RWPE2 (cell line): ENCODE measurements at regions not wholly inside any gene's neighbourhood (a gene's known extent, or its start where the extent isn't known, plus 50 kb on each side); places are given as distances from the start of the nearest gene placed in this dataset.

Experiments
- ATAC-seq: fragments of 200-7000 bp; cut with Tn5 transposase; 3 replicates; pipeline ENCODE4 v1.9.1; 2021; ENCODE audit warnings: low read depth
- DNase-seq: peaks from one replicate; pipeline ENCODE4 v3.0.0-alpha.2; 2020; ENCODE audit warnings: low spot score
- H3K27ac ChIP-seq: fragments of 450-650 bp; 2 replicates; pipeline ENCODE4 v1.5.1; 2017; ENCODE audit warnings: mild to moderate bottlenecking; ENCODE audit not compliant: poor library complexity, severe bottlenecking
- H3K27me3 ChIP-seq: fragments of 250-450 bp; sonication (Bioruptor Pico); 2 replicates; pipeline ENCODE4 v1.5.1; 2021; ENCODE audit warnings: mild to moderate bottlenecking, moderate library complexity; ENCODE audit not compliant: insufficient read depth, poor library complexity, severe bottlenecking
- H3K36me3 ChIP-seq: fragments of 250-450 bp; sonication (Bioruptor Pico); 2 replicates; pipeline ENCODE4 v1.5.1; 2020; ENCODE audit warnings: low read depth, mild to moderate bottlenecking, moderate library complexity
- H3K4me1 ChIP-seq: fragments of 250-450 bp; sonication (Bioruptor Pico); 2 replicates; pipeline ENCODE4 v1.5.1; 2021; ENCODE audit warnings: mild to moderate bottlenecking, moderate library complexity; ENCODE audit not compliant: insufficient read depth, poor library complexity, severe bottlenecking
- H3K4me3 ChIP-seq: fragments of 250-450 bp; sonication (Bioruptor Pico); 2 replicates; pipeline ENCODE4 v1.5.1; 2021; ENCODE audit warnings: mild to moderate bottlenecking, moderate library complexity; ENCODE audit not compliant: severe bottlenecking
- H3K9me3 ChIP-seq: fragments of 250-450 bp; sonication (Bioruptor Pico); 2 replicates; pipeline ENCODE4 v1.5.1; 2021; ENCODE audit warnings: mild to moderate bottlenecking, moderate library complexity; ENCODE audit not compliant: severe bottlenecking
- TF ChIP-seq, protein P1 (sequence below): fragments of 450-650 bp; IDR thresholded peaks from one replicate; pipeline ENCODE4 v1.5.1; 2017; ENCODE audit warnings: mild to moderate bottlenecking, moderate library complexity; ENCODE audit not compliant: poor library complexity, severe bottlenecking

GRCh38 chr1:30539884-30540283 is 183.5 kb downstream of the MATN1 start:
- Histone ChIP-seq H3K27me3 (no peaks in the 10 kb centered on the region), H3K4me1 (no peaks in the 10 kb centered on the region), H3K36me3 (no peaks in the 10 kb centered on the region), H3K4me3 (no peak overlapping the region), H3K9me3 (no peaks in the 10 kb centered on the region), H3K27ac (no peak overlapping the region)
- TF ChIP-seq, protein P1, sequence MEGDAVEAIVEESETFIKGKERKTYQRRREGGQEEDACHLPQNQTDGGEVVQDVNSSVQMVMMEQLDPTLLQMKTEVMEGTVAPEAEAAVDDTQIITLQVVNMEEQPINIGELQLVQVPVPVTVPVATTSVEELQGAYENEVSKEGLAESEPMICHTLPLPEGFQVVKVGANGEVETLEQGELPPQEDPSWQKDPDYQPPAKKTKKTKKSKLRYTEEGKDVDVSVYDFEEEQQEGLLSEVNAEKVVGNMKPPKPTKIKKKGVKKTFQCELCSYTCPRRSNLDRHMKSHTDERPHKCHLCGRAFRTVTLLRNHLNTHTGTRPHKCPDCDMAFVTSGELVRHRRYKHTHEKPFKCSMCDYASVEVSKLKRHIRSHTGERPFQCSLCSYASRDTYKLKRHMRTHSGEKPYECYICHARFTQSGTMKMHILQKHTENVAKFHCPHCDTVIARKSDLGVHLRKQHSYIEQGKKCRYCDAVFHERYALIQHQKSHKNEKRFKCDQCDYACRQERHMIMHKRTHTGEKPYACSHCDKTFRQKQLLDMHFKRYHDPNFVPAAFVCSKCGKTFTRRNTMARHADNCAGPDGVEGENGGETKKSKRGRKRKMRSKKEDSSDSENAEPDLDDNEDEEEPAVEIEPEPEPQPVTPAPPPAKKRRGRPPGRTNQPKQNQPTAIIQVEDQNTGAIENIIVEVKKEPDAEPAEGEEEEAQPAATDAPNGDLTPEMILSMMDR, result no peak
- DNase-seq, result no peak
- no peak for ATAC-seq

DNA sequence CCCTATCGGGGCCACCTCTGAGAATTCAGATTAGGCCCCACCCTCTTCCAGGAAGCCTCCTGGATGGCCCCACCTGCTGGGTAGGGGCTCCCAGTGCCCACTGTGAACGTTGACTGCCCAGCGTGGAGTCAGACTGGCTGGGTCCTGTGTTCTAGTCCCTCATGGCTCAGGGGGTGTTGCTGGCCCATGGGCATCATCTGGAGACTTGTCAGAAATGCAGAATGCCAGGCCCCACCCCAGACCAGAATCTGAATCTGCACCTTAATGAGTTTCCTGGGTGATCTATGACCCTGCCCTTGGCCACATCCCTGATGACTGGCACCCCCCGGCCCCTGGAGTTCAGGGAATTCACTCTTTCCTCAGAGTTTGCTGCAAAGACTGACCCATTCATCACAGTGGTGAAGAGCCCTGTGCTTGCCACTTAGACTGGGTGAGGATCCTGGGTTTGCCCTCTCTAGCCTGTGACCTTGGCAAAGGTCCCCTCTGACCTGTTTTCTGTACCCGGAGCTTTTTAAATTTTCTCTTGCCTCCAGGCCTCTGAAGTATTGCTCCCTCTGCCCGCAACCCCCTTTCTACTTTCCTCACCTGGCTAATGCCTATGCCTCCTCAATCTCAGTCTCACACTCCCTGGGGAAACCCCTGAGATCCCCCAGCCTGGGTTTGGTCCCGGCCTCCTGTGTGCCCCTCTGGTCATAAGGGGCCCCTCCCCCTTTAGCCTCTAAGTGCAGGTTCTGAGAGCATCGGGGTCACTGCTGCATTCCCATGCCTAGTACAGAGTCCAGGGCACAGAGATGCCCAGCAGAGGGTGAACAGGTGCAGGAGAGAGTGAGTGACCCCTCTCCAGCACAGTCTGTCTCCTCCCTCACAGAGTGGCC is 184.2 kb downstream of the MATN1 start:
- H3K27me3 ChIP-seq, result no peaks in the 10 kb centered on the region
- H3K4me3 ChIP-seq, result no peak overlapping the region
- H3K4me1 ChIP-seq, result no peaks in the 10 kb centered on the region
- no peaks in the 10 kb centered on the region for H3K36me3 ChIP-seq
- H3K9me3 ChIP-seq, result no peaks in the 10 kb centered on the region
- ATAC-seq, result no peak
- TF ChIP-seq, protein P1, result no peak
- DNase-seq, result no peak
- no peak overlapping the region for H3K27ac ChIP-seq

GRCh38 chr1:30538226-30538992 is 185.0 kb downstream of the MATN1 start:
- Histone ChIP-seq H3K27ac (no peak overlapping the region), H3K9me3 (no peaks in the 10 kb centered on the region), H3K4me3 (no peak overlapping the region), H3K27me3 (no peaks in the 10 kb centered on the region), H3K4me1 (no peaks in the 10 kb centered on the region), H3K36me3 (no peaks in the 10 kb centered on the region)
- ATAC-seq (no peak), DNase-seq (no peak)
- TF ChIP-seq, protein P1, result no peak

DNA sequence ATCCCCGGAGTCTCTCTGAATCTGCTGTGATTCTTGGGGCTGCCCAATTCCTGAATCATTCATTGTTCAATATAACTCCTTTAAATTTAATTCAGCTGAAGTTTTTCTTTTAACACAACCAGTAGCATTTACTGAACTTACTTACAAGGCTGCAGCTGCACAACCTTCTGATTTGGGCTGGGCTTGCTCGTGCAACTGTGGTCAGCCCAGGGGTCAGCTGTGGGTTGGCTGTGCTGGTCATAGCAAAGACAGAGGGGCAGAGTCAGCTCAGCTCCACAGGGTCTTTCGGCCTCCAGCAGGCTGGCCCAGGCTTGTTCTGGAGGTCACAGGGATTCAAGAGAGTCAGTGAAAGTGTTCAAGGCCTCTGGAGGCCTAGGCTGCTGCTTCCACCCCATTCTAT is 186.1 kb downstream of the MATN1 start:
- no peak for ATAC-seq
- no peaks in the 10 kb centered on the region for H3K27me3 ChIP-seq
- TF ChIP-seq, protein P1, result no peak
- no peak for DNase-seq
- no peaks in the 10 kb centered on the region for H3K4me1 ChIP-seq
- no peak overlapping the region for H3K27ac ChIP-seq
- no peaks in the 10 kb centered on the region for H3K9me3 ChIP-seq
- no peaks in the 10 kb centered on the region for H3K36me3 ChIP-seq
- no peak overlapping the region for H3K4me3 ChIP-seq
